NCI-H1105 (cell line): ENCODE measurements at regions not wholly inside any gene's neighbourhood (a gene's known extent, or its start where the extent isn't known, plus 50 kb on each side); places are given as distances from the start of the nearest gene placed in this dataset.

ENCODE experiments used
- DNase-seq: peaks from one replicate; lab custom pipeline; 2025; lab: John Stamatoyannopoulos, UW

GRCh38 chr16:47970291-47970931, 185.4 kb downstream of the ABCC12 start:
- no peak for DNase-seq

GRCh38 chr16:47967374-47967773, 188.4 kb downstream of the ABCC12 start:
- DNase-seq: no peak

GRCh38 chr16:47966325-47966724, 189.5 kb downstream of the ABCC12 start:
- DNase-seq: peak; percentile 72

- DNase-seq: peak; percentile 98
Observed at GRCh38 chr16:47965439-47965838, 190.4 kb downstream of the ABCC12 start.

- DNase-seq: no peak
Observed at GRCh38 chr16:47958726-47959125, 197.1 kb downstream of the ABCC12 start.

- no peak for DNase-seq
Observed at GRCh38 chr16:47956916-47957315, 198.9 kb downstream of the ABCC12 start.

- DNase-seq: no peak
Observed at GRCh38 chr16:47949714-47950113, 206.1 kb downstream of the ABCC12 start.

GRCh38 chr16:47949276-47949675, 206.5 kb downstream of the ABCC12 start:
- no peak for DNase-seq

- DNase-seq: no peak
Observed at GRCh38 chr16:47947723-47948122, 208.1 kb downstream of the ABCC12 start.

- no peak for DNase-seq
Observed at GRCh38 chr16:47946092-47946491, 209.7 kb downstream of the ABCC12 start.

GRCh38 chr16:47944589-47944988, 211.2 kb downstream of the ABCC12 start:
- DNase-seq: no peak

GRCh38 chr16:47943235-47943634, 212.6 kb downstream of the ABCC12 start:
- DNase-seq: no peak

- DNase-seq: no peak
Observed at GRCh38 chr16:47940466-47940865, 215.3 kb downstream of the ABCC12 start.

- DNase-seq: no peak
Observed at GRCh38 chr16:47939680-47940079, 216.1 kb downstream of the ABCC12 start.

- no peak for DNase-seq
Observed at GRCh38 chr16:47938272-47938671, 217.5 kb downstream of the ABCC12 start.

GRCh38 chr16:47928008-47928407, 227.8 kb downstream of the ABCC12 start:
- no peak for DNase-seq

- no peak for DNase-seq
Observed at GRCh38 chr16:47927330-47927729, 228.5 kb downstream of the ABCC12 start.

GRCh38 chr16:47925811-47926460, 229.9 kb downstream of the ABCC12 start:
- DNase-seq: no peak

GRCh38 chr16:47924950-47925349, 230.8 kb downstream of the ABCC12 start:
- no peak for DNase-seq

- DNase-seq: no peak
Observed at GRCh38 chr16:47921535-47921934, 234.3 kb downstream of the ABCC12 start.

GRCh38 chr16:47920709-47921108, 235.1 kb downstream of the ABCC12 start:
- no peak for DNase-seq

- no peak for DNase-seq
Observed at GRCh38 chr16:47917118-47917517, 238.7 kb downstream of the ABCC12 start.

GRCh38 chr16:47916266-47916665, 239.5 kb downstream of the ABCC12 start:
- DNase-seq: no peak

GRCh38 chr16:47907109-47907508, 248.7 kb downstream of the ABCC12 start:
- no peak for DNase-seq
